SU-DHL-6 (cell line): ENCODE measurements at regions not wholly inside any gene's neighbourhood (a gene's known extent, or its start where the extent isn't known, plus 50 kb on each side); places are given as distances from the start of the nearest gene placed in this dataset.
"Not testable (repeated sequence)": the region's sequence is repeated elsewhere in the genome, so short reads cannot be mapped to it uniquely, and the experiment has no call there.

Experiments
- H2AFZ ChIP-seq: fragments of 200-600 bp; sonication (generic); 2 replicates; pipeline ENCODE4 v1.6.1; 2014; ENCODE audit warnings: low read depth, mild to moderate bottlenecking, moderate library complexity, mixed read lengths, antibody characterized with exemption, low read length; ENCODE audit not compliant: severe bottlenecking
- H3F3A ChIP-seq: fragments of 200-600 bp; shearing (Covaris generic); 2 replicates; pipeline ENCODE4 v1.6.0; 2016; ENCODE audit warnings: antibody characterized with exemption, mild to moderate bottlenecking; ENCODE audit not compliant: insufficient read depth
- H3K27ac ChIP-seq: fragments of 200-600 bp; sonication (generic); 2 replicates; pipeline ENCODE4 v1.5.1; 2016; ENCODE audit warnings: low read depth, mild to moderate bottlenecking, low read length, moderate library complexity, mixed read lengths
- H3K27me3 ChIP-seq: fragments of 200-600 bp; sonication (generic), shearing (Covaris generic); 2 replicates; pipeline ENCODE4 v1.6.0; 2014; ENCODE audit warnings: mild to moderate bottlenecking, low read length
- H3K36me3 ChIP-seq: fragments of 200-600 bp; sonication (generic); 2 replicates; pipeline ENCODE4 v1.6.1; 2014; ENCODE audit warnings: mild to moderate bottlenecking, low read length, mixed read lengths
- H3K4me2 ChIP-seq: fragments of 300-600, 200-600 bp; shearing (Covaris generic), sonication (generic); 2 replicates; pipeline ENCODE4 v1.6.0; 2014; ENCODE audit warnings: low read length, low read depth, mild to moderate bottlenecking; ENCODE audit not compliant: poor library complexity, severe bottlenecking
- H3K4me3 ChIP-seq: fragments of 200-600 bp; sonication (generic); 2 replicates; pipeline ENCODE4 v1.5.1; 2014; ENCODE audit warnings: antibody characterized with exemption, low read length, mild to moderate bottlenecking, mixed read lengths; ENCODE audit not compliant: insufficient read depth, poor library complexity, severe bottlenecking
- H3K79me2 ChIP-seq: fragments of 200-600 bp; sonication (generic); 2 replicates; pipeline ENCODE4 v1.6.1; 2014; ENCODE audit warnings: mild to moderate bottlenecking, low read length, moderate library complexity; ENCODE audit not compliant: insufficient read depth
- H3K9ac ChIP-seq: fragments of 200-600 bp; sonication (generic); 2 replicates; pipeline ENCODE4 v1.7.0; 2014; ENCODE audit warnings: mild to moderate bottlenecking, low read length
- H3K9me2 ChIP-seq: fragments of 200-600 bp; sonication (generic); replicated peaks from 2 replicates; pipeline ENCODE4 v1.6.1; 2014; ENCODE audit warnings: low read length; ENCODE audit not compliant: insufficient read depth
- H3K9me3 ChIP-seq: fragments of 200-600 bp; sonication (generic); 2 replicates; pipeline ENCODE4 v1.6.1; 2014; ENCODE audit warnings: low read length, mixed read lengths; ENCODE audit not compliant: insufficient read depth
- H4K20me1 ChIP-seq: fragments of 200-600 bp; sonication (generic); 2 replicates; pipeline ENCODE4 v1.6.1; 2014; ENCODE audit warnings: low read depth, mild to moderate bottlenecking, antibody characterized with exemption, low read length, moderate library complexity, mixed read lengths
- CTCF ChIP-seq: fragments of 200-600 bp; sonication (generic); IDR thresholded peaks from one replicate; pipeline ENCODE4 v1.5.1; 2017; ENCODE audit warnings: antibody characterized with exemption, mild to moderate bottlenecking, low read length, moderate library complexity; ENCODE audit not compliant: insufficient read depth, poor library complexity, severe bottlenecking
- EZH2phosphoT487 ChIP-seq: fragments of 200-600 bp; sonication (generic), shearing (Covaris generic); conservative IDR thresholded peaks from 2 replicates; pipeline ENCODE4 v1.6.1; 2018; ENCODE audit warnings: mild to moderate bottlenecking, antibody characterized with exemption, low read length, moderate library complexity, mixed read lengths

GRCh38 chr4:188783175-188783574 is 643.9 kb downstream of the TRIML1 start:
- Histone ChIP-seq H3K27me3 (no peaks in the 10 kb centered on the region), H3K27ac (no peak overlapping the region), H3F3A (no peaks in the 10 kb centered on the region), H2AFZ (no peak overlapping the region), H3K9ac (no peak overlapping the region), H3K79me2 (no peaks in the 10 kb centered on the region), H3K9me2 (no peaks in the 10 kb centered on the region), H3K4me3 (no peak overlapping the region), H3K9me3 (no peaks in the 10 kb centered on the region), H4K20me1 (no peaks in the 10 kb centered on the region), H3K4me2 (no peak overlapping the region), H3K36me3 (no peaks in the 10 kb centered on the region)
- TF ChIP-seq EZH2phosphoT487 = no peak
- TF ChIP-seq CTCF = no peak

- H3K9me2 ChIP-seq = no peaks in the 10 kb centered on the region
- no peak overlapping the region for H2AFZ ChIP-seq
- no peaks in the 10 kb centered on the region for H4K20me1 ChIP-seq
- no peaks in the 10 kb centered on the region for H3K79me2 ChIP-seq
- TF ChIP-seq EZH2phosphoT487 (no peak), CTCF (no peak)
- no peak overlapping the region for H3K9ac ChIP-seq
- H3K4me2 ChIP-seq = no peak overlapping the region
- no peaks in the 10 kb centered on the region for H3F3A ChIP-seq
- H3K27ac ChIP-seq = no peak overlapping the region
- no peaks in the 10 kb centered on the region for H3K27me3 ChIP-seq
- no peaks in the 10 kb centered on the region for H3K36me3 ChIP-seq
- no peak overlapping the region for H3K4me3 ChIP-seq
- H3K9me3 ChIP-seq = no peaks in the 10 kb centered on the region
These were observed 644.4 kb downstream of the TRIML1 start for GRCh38 chr4:188783606-188784160.

GRCh38 chr4:188796600-188796999 is 657.4 kb downstream of the TRIML1 start:
- not testable (repeated sequence) for H3K9me3 ChIP-seq, H3K4me2 ChIP-seq, H3K4me3 ChIP-seq, H3K9me2 ChIP-seq, H3K79me2 ChIP-seq, H3F3A ChIP-seq, H2AFZ ChIP-seq, H3K9ac ChIP-seq, H3K27ac ChIP-seq, H3K36me3 ChIP-seq, H4K20me1 ChIP-seq, H3K27me3 ChIP-seq

GRCh38 chr4:188797011-188797410 is 657.8 kb downstream of the TRIML1 start:
- H3K4me2 ChIP-seq, H3K9me2 ChIP-seq, H3F3A ChIP-seq, H3K9me3 ChIP-seq, H3K4me3 ChIP-seq, H3K9ac ChIP-seq, H2AFZ ChIP-seq, H3K27ac ChIP-seq, H3K36me3 ChIP-seq, H3K79me2 ChIP-seq, H3K27me3 ChIP-seq, H4K20me1 ChIP-seq: not testable (repeated sequence)
